ENCODE measurements at regions not wholly inside any gene's neighbourhood (a gene's known extent, or its start where the extent isn't known, plus 50 kb on each side); places are given as distances from the start of the nearest gene placed in this dataset.
A peak's percentile ranks its signal among the peaks of the same experiment; 100 is the strongest.

DNA sequence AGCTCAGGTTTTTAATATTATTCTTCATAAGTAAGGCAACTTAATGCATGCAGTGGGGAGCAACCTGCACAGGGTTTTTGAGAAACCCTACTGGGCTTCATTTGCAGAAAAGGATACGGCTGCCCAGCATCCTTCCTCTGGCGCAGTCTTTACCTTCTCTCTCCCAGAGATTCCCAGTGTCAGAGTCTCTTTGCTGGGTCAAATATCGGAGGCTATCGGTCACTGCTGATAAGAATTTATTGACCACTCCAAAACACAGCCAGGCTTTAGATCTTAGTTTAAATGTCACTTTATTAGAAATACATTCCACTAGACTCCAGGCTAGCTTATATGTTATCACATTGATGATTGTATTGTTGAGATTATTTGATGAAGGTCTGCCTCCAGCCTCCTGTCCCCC is 147.2 kb upstream of the CPSF6 start:
- Histone ChIP-seq H2AK5ac (ENCODE audit: low read length) (no peak overlapping the region), H3K4me1 (ENCODE audit: control insufficient read depth in 1 of 2, insufficient read depth in 2 of 2, low read length in 2 of 2) (no peaks in the 10 kb centered on the region), H4K91ac (ENCODE audit: low read depth, low read length) (no peak overlapping the region), H3K4ac (ENCODE audit: low read depth, low read length) (no peak overlapping the region), H3K23ac (ENCODE audit: low read length) (no peak overlapping the region), H4K8ac (ENCODE audit: low read depth, low read length) (no peak overlapping the region), H2BK12ac (ENCODE audit: low read length) (no peak overlapping the region), H3K14ac (ENCODE audit: low read length) (no peak overlapping the region), H3K9me3 (ENCODE audit: insufficient read depth, low read depth, low read length) (no peaks in the 10 kb centered on the region), H3K9ac (ENCODE audit: low read length) (no peak overlapping the region), H3K79me2 (ENCODE audit: control insufficient read depth, insufficient read depth, low read length, poor library complexity) (no peaks in the 10 kb centered on the region), H3K79me1 (ENCODE audit: low read length) (no peaks in the 10 kb centered on the region), H3K4me2 (ENCODE audit: low read length) (no peak overlapping the region), H2BK5ac (ENCODE audit: low read depth, low read length, poor library complexity) (no peak overlapping the region), H4K12ac (ENCODE audit: low read depth, low read length) (no peak overlapping the region), H3K18ac (ENCODE audit: low read length) (no peak overlapping the region), H3K27ac (ENCODE audit: low read depth, low read length) (no peak overlapping the region), H3K27me3 (ENCODE audit: insufficient read depth, low read length) (no peaks in the 10 kb centered on the region), H2AFZ (ENCODE audit: insufficient read depth, low read length, poor library complexity) (no peak overlapping the region), H3K36me3 (ENCODE audit: control insufficient read depth in 1 of 2, insufficient read depth in 2 of 2, low read length in 2 of 2) (no peaks in the 10 kb centered on the region), H3K4me3 (ENCODE audit: low read depth, low read length) (no peak overlapping the region), H2BK120ac (ENCODE audit: insufficient read depth, low read length, poor library complexity) (no peak overlapping the region)
- no CpG with 5 or more reads among the region's 4 CpGs for WGBS (ENCODE audit: extremely low coverage, insufficient coverage, insufficient read length)
- no peak for DNase-seq

DNA sequence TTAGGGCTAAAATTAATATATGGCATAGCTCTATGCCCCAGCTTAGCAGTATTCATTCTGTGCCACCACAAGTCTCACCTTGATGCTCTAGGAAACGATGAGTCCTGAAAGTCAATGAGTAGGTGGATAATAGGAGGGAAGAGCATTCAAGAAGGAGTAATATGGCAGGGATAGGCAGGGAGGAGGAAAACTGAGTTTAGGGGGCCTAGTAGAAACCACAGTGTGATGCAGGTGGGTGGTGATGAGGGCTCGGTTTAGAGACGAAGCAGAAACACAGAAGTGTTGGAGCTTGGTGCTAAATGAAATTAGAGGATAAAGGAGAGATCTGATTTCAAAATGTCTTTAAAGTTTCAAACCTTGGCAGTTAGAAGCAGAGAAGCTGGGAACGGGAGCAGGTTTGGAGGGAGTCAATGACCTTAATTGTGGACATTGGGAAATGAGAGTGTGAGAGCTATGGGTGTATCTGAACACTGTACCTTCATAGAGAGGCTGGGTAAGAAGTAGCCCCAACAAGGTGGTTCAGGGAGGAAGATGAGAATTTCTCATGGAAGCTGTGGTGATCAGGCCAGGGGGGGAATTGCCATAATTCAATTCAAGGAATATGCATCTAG is 144.7 kb upstream of the CPSF6 start:
- Histone ChIP-seq H3K4me1 (ENCODE audit: control insufficient read depth in 1 of 2, insufficient read depth in 2 of 2, low read length in 2 of 2) (peaks cover 4 to 6% of the 10 kb centered on the region in 2 experiments), H3K14ac (ENCODE audit: low read length) (no peak overlapping the region), H2BK120ac (ENCODE audit: insufficient read depth, low read length, poor library complexity) (no peak overlapping the region), H4K8ac (ENCODE audit: low read depth, low read length) (no peak overlapping the region), H2AFZ (ENCODE audit: insufficient read depth, low read length, poor library complexity) (no peak overlapping the region), H2BK12ac (ENCODE audit: low read length) (no peak overlapping the region), H4K12ac (ENCODE audit: low read depth, low read length) (no peak overlapping the region), H3K27ac (ENCODE audit: low read depth, low read length) (no peak overlapping the region), H3K9ac (ENCODE audit: low read length) (no peak overlapping the region), H3K4ac (ENCODE audit: low read depth, low read length) (no peak overlapping the region), H3K79me2 (ENCODE audit: control insufficient read depth, insufficient read depth, low read length, poor library complexity) (no peaks in the 10 kb centered on the region), H3K23ac (ENCODE audit: low read length) (no peak overlapping the region), H3K18ac (ENCODE audit: low read length) (no peak overlapping the region), H3K4me3 (ENCODE audit: low read depth, low read length) (no peak overlapping the region), H2BK5ac (ENCODE audit: low read depth, low read length, poor library complexity) (no peak overlapping the region), H2AK5ac (ENCODE audit: low read length) (no peak overlapping the region), H3K79me1 (ENCODE audit: low read length) (no peaks in the 10 kb centered on the region), H3K4me2 (ENCODE audit: low read length) (no peak overlapping the region), H4K91ac (ENCODE audit: low read depth, low read length) (no peak overlapping the region), H3K36me3 (ENCODE audit: control insufficient read depth in 1 of 2, insufficient read depth in 2 of 2, low read length in 2 of 2) (no peaks in the 10 kb centered on the region), H3K9me3 (ENCODE audit: insufficient read depth, low read depth, low read length) (no peaks in the 10 kb centered on the region), H3K27me3 (ENCODE audit: insufficient read depth, low read length) (no peaks in the 10 kb centered on the region)
- WGBS (ENCODE audit: extremely low coverage, insufficient coverage, insufficient read length), result no CpG with 5 or more reads among the region's 4 CpGs
- DNase-seq, result no peak

DNA sequence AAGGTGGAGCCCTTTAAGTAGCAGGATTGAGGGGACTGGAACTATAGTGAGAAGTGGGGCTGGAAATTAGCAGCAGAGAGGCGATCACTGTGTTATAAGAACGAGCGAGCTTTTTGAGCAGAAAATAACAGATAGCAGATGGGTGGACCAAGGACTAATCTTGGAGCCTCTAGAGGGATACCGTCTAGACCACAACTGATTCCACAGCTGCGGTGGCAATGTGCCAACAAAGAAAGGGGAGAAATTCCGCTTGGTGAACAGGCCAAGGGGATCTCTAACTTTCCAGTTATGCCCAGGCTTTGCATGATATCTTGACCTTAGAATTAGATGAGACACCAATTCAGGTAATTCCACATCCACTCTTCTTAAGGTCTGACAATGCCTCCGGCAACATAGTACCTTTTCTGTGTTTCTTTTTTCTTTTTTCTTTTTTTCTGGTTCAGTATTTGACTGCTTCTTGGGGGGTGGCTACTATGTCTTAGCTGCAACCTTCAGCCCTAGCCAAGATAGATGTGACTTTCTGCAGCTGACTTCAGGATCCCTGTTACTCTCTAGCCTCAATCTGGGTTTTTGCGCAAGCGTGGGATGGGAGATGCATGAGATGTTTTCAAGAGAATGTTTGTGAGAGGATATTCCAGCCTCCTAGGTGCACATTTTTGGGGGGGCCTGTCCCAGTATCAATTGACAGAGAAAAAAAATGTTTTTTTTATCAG is 143.4 kb upstream of the CPSF6 start:
- H2AFZ ChIP-seq (ENCODE audit: insufficient read depth, low read length, poor library complexity), result no peak overlapping the region
- H3K36me3 ChIP-seq (ENCODE audit: control insufficient read depth in 1 of 2, insufficient read depth in 2 of 2, low read length in 2 of 2), result no peaks in the 10 kb centered on the region
- H3K9me3 ChIP-seq (ENCODE audit: insufficient read depth, low read depth, low read length), result no peaks in the 10 kb centered on the region
- DNase-seq, result no peak
- H3K23ac ChIP-seq (ENCODE audit: low read length), result no peak overlapping the region
- no peaks in the 10 kb centered on the region for H3K79me2 ChIP-seq (ENCODE audit: control insufficient read depth, insufficient read depth, low read length, poor library complexity)
- no peak overlapping the region for H4K8ac ChIP-seq (ENCODE audit: low read depth, low read length)
- peak overlapping the region; percentile 11 for H2BK120ac ChIP-seq (ENCODE audit: insufficient read depth, low read length, poor library complexity)
- no peak overlapping the region for H3K27ac ChIP-seq (ENCODE audit: low read depth, low read length)
- H3K9ac ChIP-seq (ENCODE audit: low read length), result no peak overlapping the region
- H4K91ac ChIP-seq (ENCODE audit: low read depth, low read length), result no peak overlapping the region
- H3K4me2 ChIP-seq (ENCODE audit: low read length), result no peak overlapping the region
- H4K12ac ChIP-seq (ENCODE audit: low read depth, low read length), result no peak overlapping the region
- no peak overlapping the region for H3K4ac ChIP-seq (ENCODE audit: low read depth, low read length)
- H2AK5ac ChIP-seq (ENCODE audit: low read length), result no peak overlapping the region
- no peaks in the 10 kb centered on the region for H3K79me1 ChIP-seq (ENCODE audit: low read length)
- H3K27me3 ChIP-seq (ENCODE audit: insufficient read depth, low read length), result no peaks in the 10 kb centered on the region
- peak overlapping the region; percentile 25 for H3K14ac ChIP-seq (ENCODE audit: low read length)
- whole genome bisulfite sequencing (ENCODE audit: extremely low coverage, insufficient coverage, insufficient read length), result no CpG with 5 or more reads among the region's 9 CpGs
- H2BK5ac ChIP-seq (ENCODE audit: low read depth, low read length, poor library complexity), result no peak overlapping the region
- no peak overlapping the region for H3K4me3 ChIP-seq (ENCODE audit: low read depth, low read length)
- H2BK12ac ChIP-seq (ENCODE audit: low read length), result no peak overlapping the region
- H3K4me1 ChIP-seq (ENCODE audit: control insufficient read depth in 1 of 2, insufficient read depth in 2 of 2, low read length in 2 of 2), result peaks cover 4 to 6% of the 10 kb centered on the region in 2 experiments
- no peak overlapping the region for H3K18ac ChIP-seq (ENCODE audit: low read length)

DNA sequence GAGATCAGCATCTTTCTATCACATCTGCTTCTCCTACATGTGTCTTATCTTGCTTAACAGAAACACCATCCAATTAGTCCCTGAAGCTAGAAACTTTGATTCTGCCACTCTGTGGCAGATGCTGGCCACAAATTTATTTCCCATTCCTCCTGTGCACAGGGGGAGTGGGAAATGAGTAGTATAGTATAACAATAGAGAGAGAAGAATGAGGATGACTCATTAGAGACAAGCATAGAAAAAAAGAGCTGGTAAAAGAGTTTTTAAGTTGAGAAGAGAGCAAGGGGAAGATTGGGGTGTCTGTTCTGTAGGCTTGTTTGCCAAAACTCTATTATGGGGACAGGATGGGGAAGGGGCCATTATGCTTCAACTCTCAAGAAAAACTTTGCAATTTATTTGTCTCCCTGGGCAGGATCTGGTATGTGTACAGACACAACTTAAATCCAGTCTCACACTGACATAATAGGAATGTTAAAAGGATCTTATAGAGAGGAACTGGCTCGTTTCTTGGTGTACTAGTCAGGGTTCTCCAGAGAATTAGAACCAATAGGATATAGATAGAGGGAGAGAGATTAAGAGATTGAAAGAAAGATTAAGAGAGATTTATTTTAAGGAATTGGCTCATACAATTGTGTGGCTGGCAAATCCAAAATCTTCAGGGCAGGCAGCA is 142.6 kb upstream of the CPSF6 start:
- H2AK5ac ChIP-seq (ENCODE audit: low read length), result no peak overlapping the region
- H3K23ac ChIP-seq (ENCODE audit: low read length), result no peak overlapping the region
- WGBS (ENCODE audit: extremely low coverage, insufficient coverage, insufficient read length), result no CpG with 5 or more reads among the region's 1 CpG

More for the DNA sequence above, 142.6 kb upstream of the CPSF6 start:
- Histone ChIP-seq H4K8ac (ENCODE audit: low read depth, low read length) (no peak overlapping the region), H3K9me3 (ENCODE audit: insufficient read depth, low read depth, low read length) (no peaks in the 10 kb centered on the region), H3K9ac (ENCODE audit: low read length) (no peak overlapping the region), H3K36me3 (ENCODE audit: control insufficient read depth in 1 of 2, insufficient read depth in 2 of 2, low read length in 2 of 2) (no peaks in the 10 kb centered on the region), H4K91ac (ENCODE audit: low read depth, low read length) (no peak overlapping the region), H3K4me3 (ENCODE audit: low read depth, low read length) (no peak overlapping the region), H2AFZ (ENCODE audit: insufficient read depth, low read length, poor library complexity) (no peak overlapping the region), H3K4me1 (ENCODE audit: control insufficient read depth in 1 of 2, insufficient read depth in 2 of 2, low read length in 2 of 2) (peaks cover 4 to 6% of the 10 kb centered on the region in 2 experiments), H2BK12ac (ENCODE audit: low read length) (no peak overlapping the region), H3K18ac (ENCODE audit: low read length) (no peak overlapping the region), H3K14ac (ENCODE audit: low read length) (no peak overlapping the region), H2BK5ac (ENCODE audit: low read depth, low read length, poor library complexity) (no peak overlapping the region), H3K27ac (ENCODE audit: low read depth, low read length) (peak overlapping the region; percentile 15), H3K79me1 (ENCODE audit: low read length) (no peaks in the 10 kb centered on the region), H3K27me3 (ENCODE audit: insufficient read depth, low read length) (no peaks in the 10 kb centered on the region), H3K4ac (ENCODE audit: low read depth, low read length) (no peak overlapping the region), H3K4me2 (ENCODE audit: low read length) (no peak overlapping the region), H2BK120ac (ENCODE audit: insufficient read depth, low read length, poor library complexity) (no peak overlapping the region), H4K12ac (ENCODE audit: low read depth, low read length) (no peak overlapping the region), H3K79me2 (ENCODE audit: control insufficient read depth, insufficient read depth, low read length, poor library complexity) (no peaks in the 10 kb centered on the region)
- no peak for DNase-seq

Measured in trophoblast cell (in vitro differentiated cells and primary cell).